ENCODE measurements at regions not wholly inside any gene's neighbourhood (a gene's known extent, or its start where the extent isn't known, plus 50 kb on each side); places are given as distances from the start of the nearest gene placed in this dataset.

- intact Hi-C loops (cut with DNase I): no loop called here
Observed at GRCh38 chr12:105721051-105721825, 390.7 kb downstream of the C12orf75 start.

GRCh38 chr12:105721891-105722290 lies 391.4 kb downstream of the C12orf75 start:
- DNase-seq (ENCODE audit: low spot score): no peak
- intact Hi-C loops (cut with DNase I): no loop called here

More at GRCh38 chr12:105721051-105721825, 390.7 kb downstream of the C12orf75 start:
- DNase-seq (ENCODE audit: low spot score): no peak

- no peak for DNase-seq (ENCODE audit: low spot score)
- intact Hi-C loops (cut with DNase I): no loop called here
Observed at GRCh38 chr12:105723066-105723465, 392.6 kb downstream of the C12orf75 start.

GRCh38 chr12:105723494-105723893 lies 393.0 kb downstream of the C12orf75 start:
- intact Hi-C loops (cut with DNase I): no loop called here

GRCh38 chr12:105724641-105725040 lies 394.1 kb downstream of the C12orf75 start:
- intact Hi-C loops (cut with DNase I): no loop called here
- DNase-seq (ENCODE audit: low spot score): no peak

More at GRCh38 chr12:105723494-105723893, 393.0 kb downstream of the C12orf75 start:
- DNase-seq (ENCODE audit: low spot score): no peak

GRCh38 chr12:105725054-105725453 lies 394.6 kb downstream of the C12orf75 start:
- intact Hi-C loops (cut with DNase I): no loop called here
- no peak for DNase-seq (ENCODE audit: low spot score)

GRCh38 chr12:105729181-105729771 lies 398.8 kb downstream of the C12orf75 start:
- intact Hi-C loops (cut with DNase I): no loop called here
- no peak for DNase-seq (ENCODE audit: low spot score)

- DNase-seq (ENCODE audit: low spot score): no peak
- intact Hi-C loops (cut with DNase I): no loop called here
Observed at GRCh38 chr12:105729926-105730325, 399.4 kb downstream of the C12orf75 start.

GRCh38 chr12:105733579-105733978 lies 403.1 kb downstream of the C12orf75 start:
- intact Hi-C loops (cut with DNase I): no loop called here
- DNase-seq (ENCODE audit: low spot score): no peak

GRCh38 chr12:105736498-105736897 lies 402.3 kb downstream of the NUAK1 start:
- intact Hi-C loops (cut with DNase I): no loop called here
- DNase-seq (ENCODE audit: low spot score): no peak

GRCh38 chr12:105738051-105738450 lies 400.7 kb downstream of the NUAK1 start:
- intact Hi-C loops (cut with DNase I): no loop called here
- DNase-seq (ENCODE audit: low spot score): no peak

GRCh38 chr12:105740369-105740768 lies 398.4 kb downstream of the NUAK1 start:
- DNase-seq (ENCODE audit: low spot score): no peak
- intact Hi-C loops (cut with DNase I): no loop called here

- intact Hi-C loops (cut with DNase I): no loop called here
- no peak for DNase-seq (ENCODE audit: low spot score)
Observed at GRCh38 chr12:105740970-105741725, 397.6 kb downstream of the NUAK1 start.

- intact Hi-C loops (cut with DNase I): no loop called here
- DNase-seq (ENCODE audit: low spot score): no peak
Observed at GRCh38 chr12:105741786-105742566, 396.8 kb downstream of the NUAK1 start.

- intact Hi-C loops (cut with DNase I): no loop called here
Observed at GRCh38 chr12:105742567-105742874, 396.2 kb downstream of the NUAK1 start.

GRCh38 chr12:105744371-105745058 lies 394.2 kb downstream of the NUAK1 start:
- no peak for DNase-seq (ENCODE audit: low spot score)
- intact Hi-C loops (cut with DNase I): no loop called here

More at GRCh38 chr12:105742567-105742874, 396.2 kb downstream of the NUAK1 start:
- DNase-seq (ENCODE audit: low spot score): no peak

GRCh38 chr12:105745811-105746210 lies 392.9 kb downstream of the NUAK1 start:
- intact Hi-C loops (cut with DNase I): no loop called here
- no peak for DNase-seq (ENCODE audit: low spot score)

- intact Hi-C loops (cut with DNase I): no loop called here
- DNase-seq (ENCODE audit: low spot score): peak; percentile 83
Observed at GRCh38 chr12:105748806-105749600, 389.8 kb downstream of the NUAK1 start.

All from posterior vena cava (tissue), 2 donors.